Astrocyte (in vitro differentiated cells and primary cell): ENCODE measurements at regions not wholly inside any gene's neighbourhood (a gene's known extent, or its start where the extent isn't known, plus 50 kb on each side); places are given as distances from the start of the nearest gene placed in this dataset.

Experiments used
- DNase-seq: peaks from one replicate; pipeline ENCODE4 v3.0.0-alpha.2; 2010; ENCODE audit warnings: low read depth
- FAIRE-seq: peaks from 2 replicates; lab custom pipeline; 2011; peaks lifted over from hg19 to GRCh38; lab: Jason Lieb, UNC
- H2AFZ ChIP-seq: 2 replicates; pipeline ENCODE4 v1.6.0; 2012; ENCODE audit warnings: low read depth, low read length, inconsistent platforms
- H3K27ac ChIP-seq: 2 replicates; pipeline ENCODE4 v1.5.1; 2011; ENCODE audit warnings: low read depth, low read length, inconsistent platforms
- H3K27me3 ChIP-seq: 2 replicates; pipeline ENCODE4 v1.6.0; 2011; ENCODE audit warnings: low read length, inconsistent platforms; ENCODE audit not compliant: insufficient read depth
- H3K36me3 ChIP-seq: 2 replicates; pipeline ENCODE4 v1.5.1; 2011; ENCODE audit warnings: low read length, inconsistent platforms; ENCODE audit not compliant: insufficient read depth
- H3K4me1 ChIP-seq: 2 replicates; pipeline ENCODE4 v1.5.1; 2011; ENCODE audit warnings: low read length, inconsistent platforms; ENCODE audit not compliant: insufficient read depth
- H3K4me2 ChIP-seq: 2 replicates; pipeline ENCODE4 v1.6.0; 2012; ENCODE audit warnings: low read length, inconsistent platforms
- H3K4me3 ChIP-seq: 2 replicates; pipeline ENCODE4 v1.5.1; 2011; ENCODE audit warnings: low read depth, mild to moderate bottlenecking, low read length, inconsistent platforms; ENCODE audit not compliant: insufficient read depth
- H3K79me2 ChIP-seq: 2 replicates; pipeline ENCODE4 v1.6.0; 2012; ENCODE audit warnings: mild to moderate bottlenecking, low read length, inconsistent platforms; ENCODE audit not compliant: insufficient read depth
- H3K9ac ChIP-seq: 2 replicates; pipeline ENCODE4 v1.6.0; 2012; ENCODE audit warnings: mild to moderate bottlenecking, low read length, inconsistent platforms
- H3K9me3 ChIP-seq: 2 replicates; pipeline ENCODE4 v1.5.1; 2012; ENCODE audit warnings: low read depth, mild to moderate bottlenecking, low read length, inconsistent platforms; ENCODE audit not compliant: insufficient read depth
- H4K20me1 ChIP-seq: 2 replicates; pipeline ENCODE4 v1.6.0; 2012; ENCODE audit warnings: low read length, inconsistent platforms; ENCODE audit not compliant: insufficient read depth
- H3K27ac Mint-ChIP-seq: one replicate; pipeline ENCODE4 v1.8.0; 2021; ENCODE audit warnings: mild to moderate bottlenecking, mixed read lengths; ENCODE audit not compliant: unreplicated experiment
- H3K27me3 Mint-ChIP-seq: one replicate; pipeline ENCODE4 v1.8.0; 2021; ENCODE audit warnings: low read depth, mixed read lengths; ENCODE audit not compliant: unreplicated experiment
- H3K36me3 Mint-ChIP-seq: one replicate; pipeline ENCODE4 v1.8.0; 2021; ENCODE audit warnings: low read depth, mixed read lengths; ENCODE audit not compliant: unreplicated experiment
- H3K4me1 Mint-ChIP-seq: one replicate; pipeline ENCODE4 v1.8.0; 2021; ENCODE audit warnings: low read depth, mixed read lengths; ENCODE audit not compliant: unreplicated experiment
- H3K4me3 Mint-ChIP-seq: one replicate; pipeline ENCODE4 v1.8.0; 2021; ENCODE audit warnings: mild to moderate bottlenecking, moderate library complexity, mixed read lengths; ENCODE audit not compliant: unreplicated experiment
- H3K9me3 Mint-ChIP-seq: one replicate; pipeline ENCODE4 v1.8.0; 2021; ENCODE audit warnings: mild to moderate bottlenecking, mixed read lengths; ENCODE audit not compliant: unreplicated experiment
- EZH2 ChIP-seq: IDR thresholded peaks from 2 replicates; pipeline ENCODE4 v1.6.1; 2012; ENCODE audit warnings: mild to moderate bottlenecking, low read length, inconsistent platforms; ENCODE audit not compliant: insufficient read depth
- TF ChIP-seq, protein P1 (sequence below): IDR thresholded peaks from 2 replicates; pipeline ENCODE4 v1.5.1; 2011; ENCODE audit warnings: low read depth, mild to moderate bottlenecking, inconsistent platforms, low read length, moderate library complexity; ENCODE audit not compliant: insufficient read depth

DNA sequence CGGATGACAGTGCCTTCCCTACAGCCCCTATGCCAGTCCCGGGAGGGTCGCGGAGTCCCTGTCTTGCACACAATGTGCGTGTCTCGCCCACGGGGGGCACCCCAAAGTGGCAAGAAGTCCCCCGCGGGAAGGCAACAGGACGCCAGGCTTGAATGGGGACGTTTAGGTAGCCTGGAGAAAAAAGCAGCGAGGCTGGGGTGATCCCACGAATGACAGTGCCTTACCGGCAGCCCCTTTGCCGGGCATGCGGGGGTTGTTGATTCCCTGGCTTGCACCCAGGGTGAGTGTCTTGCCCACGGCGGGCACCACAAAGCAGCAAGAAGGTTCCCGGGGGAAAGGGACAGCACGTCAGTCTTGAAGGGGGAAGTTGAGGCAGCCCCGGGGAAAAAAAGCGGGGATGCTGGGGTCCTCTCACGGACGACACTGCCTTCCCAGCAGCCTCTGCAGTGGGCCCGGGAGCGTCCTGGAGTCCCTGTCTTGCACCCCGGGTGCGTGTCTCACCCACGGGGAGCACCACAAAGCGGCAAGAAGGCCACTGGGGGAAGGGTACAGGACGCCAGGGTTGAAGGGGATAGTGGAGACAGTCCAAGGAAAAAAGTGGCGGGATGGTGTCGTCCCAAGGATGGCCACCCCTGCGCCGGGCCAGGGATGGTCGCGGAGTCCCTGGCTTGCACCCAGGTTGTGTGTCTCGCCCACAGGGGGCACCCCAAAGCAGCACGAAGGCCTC, 156.8 kb upstream of the ALG10B start:
- no peak overlapping the region for H3K4me3 ChIP-seq
- no peaks in the 10 kb centered on the region for H3K27me3 ChIP-seq
- no peak overlapping the region for H3K4me2 ChIP-seq
- H3K27ac ChIP-seq: no peak overlapping the region
- DNase-seq (no peak), FAIRE-seq (no peak)
- Mint-ChIP-seq H3K27me3 (no peaks in the 10 kb centered on the region), H3K9me3 (peaks cover 7% of the 10 kb centered on the region), H3K27ac (no peak overlapping the region), H3K36me3 (no peaks in the 10 kb centered on the region), H3K4me3 (no peak overlapping the region), H3K4me1 (no peaks in the 10 kb centered on the region)
- no peaks in the 10 kb centered on the region for H3K4me1 ChIP-seq
- H3K79me2 ChIP-seq: no peaks in the 10 kb centered on the region
- H2AFZ ChIP-seq: no peak overlapping the region
- peaks cover 5% of the 10 kb centered on the region for H3K9me3 ChIP-seq
- H4K20me1 ChIP-seq: no peaks in the 10 kb centered on the region
- no peak overlapping the region for H3K9ac ChIP-seq
- TF ChIP-seq, protein P1, sequence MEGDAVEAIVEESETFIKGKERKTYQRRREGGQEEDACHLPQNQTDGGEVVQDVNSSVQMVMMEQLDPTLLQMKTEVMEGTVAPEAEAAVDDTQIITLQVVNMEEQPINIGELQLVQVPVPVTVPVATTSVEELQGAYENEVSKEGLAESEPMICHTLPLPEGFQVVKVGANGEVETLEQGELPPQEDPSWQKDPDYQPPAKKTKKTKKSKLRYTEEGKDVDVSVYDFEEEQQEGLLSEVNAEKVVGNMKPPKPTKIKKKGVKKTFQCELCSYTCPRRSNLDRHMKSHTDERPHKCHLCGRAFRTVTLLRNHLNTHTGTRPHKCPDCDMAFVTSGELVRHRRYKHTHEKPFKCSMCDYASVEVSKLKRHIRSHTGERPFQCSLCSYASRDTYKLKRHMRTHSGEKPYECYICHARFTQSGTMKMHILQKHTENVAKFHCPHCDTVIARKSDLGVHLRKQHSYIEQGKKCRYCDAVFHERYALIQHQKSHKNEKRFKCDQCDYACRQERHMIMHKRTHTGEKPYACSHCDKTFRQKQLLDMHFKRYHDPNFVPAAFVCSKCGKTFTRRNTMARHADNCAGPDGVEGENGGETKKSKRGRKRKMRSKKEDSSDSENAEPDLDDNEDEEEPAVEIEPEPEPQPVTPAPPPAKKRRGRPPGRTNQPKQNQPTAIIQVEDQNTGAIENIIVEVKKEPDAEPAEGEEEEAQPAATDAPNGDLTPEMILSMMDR: no peak
- H3K36me3 ChIP-seq: no peaks in the 10 kb centered on the region

DNA sequence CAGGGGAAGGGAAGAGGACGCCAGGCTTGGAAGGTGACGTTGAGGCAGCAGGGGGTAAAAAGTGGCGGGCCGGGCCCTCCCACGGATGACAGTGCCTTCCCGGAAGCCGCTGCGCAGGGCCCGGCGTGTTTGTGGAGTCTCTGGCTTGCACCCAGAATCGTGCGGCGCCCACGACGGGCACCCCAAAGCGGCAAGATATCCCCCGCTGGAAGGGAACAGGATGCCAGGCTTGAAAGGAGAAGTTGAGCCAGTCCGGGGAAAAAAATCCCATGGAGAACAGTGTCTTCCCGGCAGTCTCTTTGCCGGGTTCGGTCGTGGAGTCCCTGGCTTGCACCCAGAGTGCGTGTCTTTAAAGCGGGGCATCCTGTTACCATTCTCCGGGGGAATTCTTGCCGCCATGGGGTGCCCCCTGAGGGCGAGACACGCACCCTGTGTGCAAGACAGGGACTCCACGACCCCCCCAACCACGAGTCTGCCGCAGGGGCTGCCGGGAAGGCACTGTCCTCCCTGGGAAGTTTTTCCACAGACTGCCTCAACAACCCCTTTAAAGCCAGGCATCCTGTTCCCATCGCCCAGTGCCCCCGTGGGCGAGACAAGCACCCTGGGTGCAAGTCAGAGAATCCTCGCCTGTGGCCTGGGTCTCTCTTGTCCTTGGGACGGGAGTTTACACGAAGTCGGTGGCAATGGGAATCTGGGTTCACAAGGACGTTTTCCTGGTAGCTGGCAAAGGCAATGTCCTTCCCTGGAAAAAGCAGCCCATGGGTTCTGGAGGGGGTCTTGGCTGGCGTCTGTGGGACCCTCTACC, 156.1 kb upstream of the ALG10B start:
- H3K9me3 ChIP-seq: peaks cover 5% of the 10 kb centered on the region

More for the DNA sequence above, 156.1 kb upstream of the ALG10B start:
- Histone ChIP-seq H3K79me2 (no peaks in the 10 kb centered on the region), H3K27ac (no peak overlapping the region), H3K4me1 (no peaks in the 10 kb centered on the region), H4K20me1 (no peaks in the 10 kb centered on the region), H3K4me3 (no peak overlapping the region), H3K36me3 (no peaks in the 10 kb centered on the region), H3K27me3 (no peaks in the 10 kb centered on the region), H2AFZ (no peak overlapping the region), H3K9ac (no peak overlapping the region), H3K4me2 (no peak overlapping the region)
- TF ChIP-seq EZH2: no peak
- TF ChIP-seq, protein P1: no peak
- DNase-seq (no peak), FAIRE-seq (no peak)
- peaks cover 7% of the 10 kb centered on the region for H3K9me3 Mint-ChIP-seq
- no peaks in the 10 kb centered on the region for H3K36me3 Mint-ChIP-seq
- H3K4me3 Mint-ChIP-seq: no peak overlapping the region
- H3K27me3 Mint-ChIP-seq: no peaks in the 10 kb centered on the region
- H3K4me1 Mint-ChIP-seq: no peaks in the 10 kb centered on the region
- no peak overlapping the region for H3K27ac Mint-ChIP-seq
